ENCODE measurements at regions not wholly inside any gene's neighbourhood (a gene's known extent, or its start where the extent isn't known, plus 50 kb on each side); places are given as distances from the start of the nearest gene placed in this dataset.

- no peak for TF ChIP-seq MAX (IDR thresholded peaks at IDR 0.05)
- TF ChIP-seq CTCF (CRISPR knock-in tag; IDR thresholded peaks at IDR 0.05) = no peak
- TF ChIP-seq SP4 (CRISPR knock-in tag; IDR thresholded peaks at IDR 0.05) = no peak
- no peak for TF ChIP-seq ZBTB42 (CRISPR knock-in tag; IDR thresholded peaks at IDR 0.05)
- no peak for TF ChIP-seq EP300 (IDR thresholded peaks at IDR 0.05; ENCODE audit: low read depth in 2 of 2, low read length in 2 of 2)
- no peak for TF ChIP-seq EP300 (CRISPR knock-in tag; IDR thresholded peaks at IDR 0.05; ENCODE audit: borderline replicate concordance)
- TF ChIP-seq CBX5 (CRISPR knock-in tag; IDR thresholded peaks at IDR 0.05; ENCODE audit: borderline replicate concordance) = no peak
- TF ChIP-seq GABPB1 (CRISPR knock-in tag; IDR thresholded peaks at IDR 0.05) = no peak
- no peak for TF ChIP-seq EZH2 (conservative IDR thresholded peaks at IDR 0.05; ENCODE audit: low read depth, low read length)
- TF ChIP-seq RNF2 (conservative IDR thresholded peaks at IDR 0.05; ENCODE audit: low read depth) = no peak
- TF ChIP-seq MTA3 (CRISPR knock-in tag; IDR thresholded peaks at IDR 0.05) = no peak
- no peak for TF ChIP-seq ARID4A (CRISPR knock-in tag; IDR thresholded peaks at IDR 0.05; ENCODE audit: borderline replicate concordance)
- TF ChIP-seq ZNF747 (CRISPR knock-in tag; IDR thresholded peaks at IDR 0.05; ENCODE audit: borderline replicate concordance) = no peak
- TF ChIP-seq IRX3 (CRISPR knock-in tag; IDR thresholded peaks at IDR 0.05; ENCODE audit: borderline replicate concordance, low read depth) = no peak
These were observed 318.3 kb downstream of the SHANK2 start for GRCh38 chr11:70933981-70934583.
